ENCODE measurements at regions not wholly inside any gene's neighbourhood (a gene's known extent, or its start where the extent isn't known, plus 50 kb on each side); places are given as distances from the start of the nearest gene placed in this dataset.
"Not testable (repeated sequence)": the region's sequence is repeated elsewhere in the genome, so short reads cannot be mapped to it uniquely, and the experiment has no call there.

GRCh38 chr17:16888413-16889087 is 83.4 kb downstream of the TNFRSF13B start:
- no peak for DNase-seq

- no peak for DNase-seq
Observed at GRCh38 chr17:16887523-16888095, 84.3 kb downstream of the TNFRSF13B start.

- DNase-seq = no peak
Observed at GRCh38 chr17:16886655-16887322, 85.1 kb downstream of the TNFRSF13B start.

- not testable (repeated sequence) for DNase-seq
Observed at GRCh38 chr17:16885204-16885603, 86.7 kb downstream of the TNFRSF13B start.

GRCh38 chr17:16882926-16883265 is 89.0 kb downstream of the TNFRSF13B start:
- DNase-seq = not testable (repeated sequence)

GRCh38 chr17:16882243-16882925 is 89.5 kb downstream of the TNFRSF13B start:
- DNase-seq = no peak

GRCh38 chr17:16881239-16881924 is 90.5 kb downstream of the TNFRSF13B start:
- DNase-seq = no peak

- DNase-seq = no peak
Observed at GRCh38 chr17:16880843-16881230, 91.1 kb downstream of the TNFRSF13B start.

- no peak for DNase-seq
Observed at GRCh38 chr17:16880121-16880842, 91.6 kb downstream of the TNFRSF13B start.

- no peak for DNase-seq
Observed at GRCh38 chr17:16879686-16880085, 92.2 kb downstream of the TNFRSF13B start.

GRCh38 chr17:16878606-16879005 is 93.3 kb downstream of the TNFRSF13B start:
- no peak for DNase-seq

GRCh38 chr17:16878084-16878483 is 93.8 kb downstream of the TNFRSF13B start:
- DNase-seq = no peak

- no peak for DNase-seq
Observed at GRCh38 chr17:16877099-16877498, 94.8 kb downstream of the TNFRSF13B start.

- no peak for DNase-seq
Observed at GRCh38 chr17:16875662-16876061, 96.3 kb downstream of the TNFRSF13B start.

GRCh38 chr17:16874216-16874615 is 97.7 kb downstream of the TNFRSF13B start:
- DNase-seq = not testable (repeated sequence)

- DNase-seq = peak; percentile 0
Observed at GRCh38 chr17:16873174-16874035, 98.5 kb downstream of the TNFRSF13B start.

- DNase-seq = no peak
Observed at GRCh38 chr17:16872351-16873173, 99.4 kb downstream of the TNFRSF13B start.

- DNase-seq = not testable (repeated sequence)
Observed at GRCh38 chr17:16871446-16872190, 100.3 kb downstream of the TNFRSF13B start.
